ENCODE measurements at regions not wholly inside any gene's neighbourhood (a gene's known extent, or its start where the extent isn't known, plus 50 kb on each side); places are given as distances from the start of the nearest gene placed in this dataset.

GRCh38 chr3:174791161-174791560 is 68.0 kb upstream of the NAALADL2 start:
- TF ChIP-seq POLR2A (IDR thresholded peaks at IDR 0.05; ENCODE audit: low read depth, low read length) (no peak), POLR2AphosphoS5 (IDR thresholded peaks at IDR 0.05; ENCODE audit: low read length) (no peak), BRCA1 (IDR thresholded peaks at IDR 0.05; ENCODE audit: low read depth, low read length) (no peak), RAD21 (IDR thresholded peaks at IDR 0.05; ENCODE audit: insufficient read depth, low read depth, low read length) (no peak), REST (IDR thresholded peaks at IDR 0.05; ENCODE audit: low read depth, low read length) (no peak), NKRF (conservative IDR thresholded peaks at IDR 0.05) (no peak), FOXM1 (IDR thresholded peaks at IDR 0.05; ENCODE audit: low read depth, low read length) (no peak), KLF5 (IDR thresholded peaks at IDR 0.05; ENCODE audit: partially characterized antibody) (no peak), BCL3 (IDR thresholded peaks at IDR 0.05; ENCODE audit: borderline replicate concordance, insufficient read depth, low read depth, low read length, poor library complexity, severe bottlenecking) (no peak), RFX5 (IDR thresholded peaks at IDR 0.05; ENCODE audit: low read depth, low read length) (no peak)
- TF ChIP-seq, protein P1, sequence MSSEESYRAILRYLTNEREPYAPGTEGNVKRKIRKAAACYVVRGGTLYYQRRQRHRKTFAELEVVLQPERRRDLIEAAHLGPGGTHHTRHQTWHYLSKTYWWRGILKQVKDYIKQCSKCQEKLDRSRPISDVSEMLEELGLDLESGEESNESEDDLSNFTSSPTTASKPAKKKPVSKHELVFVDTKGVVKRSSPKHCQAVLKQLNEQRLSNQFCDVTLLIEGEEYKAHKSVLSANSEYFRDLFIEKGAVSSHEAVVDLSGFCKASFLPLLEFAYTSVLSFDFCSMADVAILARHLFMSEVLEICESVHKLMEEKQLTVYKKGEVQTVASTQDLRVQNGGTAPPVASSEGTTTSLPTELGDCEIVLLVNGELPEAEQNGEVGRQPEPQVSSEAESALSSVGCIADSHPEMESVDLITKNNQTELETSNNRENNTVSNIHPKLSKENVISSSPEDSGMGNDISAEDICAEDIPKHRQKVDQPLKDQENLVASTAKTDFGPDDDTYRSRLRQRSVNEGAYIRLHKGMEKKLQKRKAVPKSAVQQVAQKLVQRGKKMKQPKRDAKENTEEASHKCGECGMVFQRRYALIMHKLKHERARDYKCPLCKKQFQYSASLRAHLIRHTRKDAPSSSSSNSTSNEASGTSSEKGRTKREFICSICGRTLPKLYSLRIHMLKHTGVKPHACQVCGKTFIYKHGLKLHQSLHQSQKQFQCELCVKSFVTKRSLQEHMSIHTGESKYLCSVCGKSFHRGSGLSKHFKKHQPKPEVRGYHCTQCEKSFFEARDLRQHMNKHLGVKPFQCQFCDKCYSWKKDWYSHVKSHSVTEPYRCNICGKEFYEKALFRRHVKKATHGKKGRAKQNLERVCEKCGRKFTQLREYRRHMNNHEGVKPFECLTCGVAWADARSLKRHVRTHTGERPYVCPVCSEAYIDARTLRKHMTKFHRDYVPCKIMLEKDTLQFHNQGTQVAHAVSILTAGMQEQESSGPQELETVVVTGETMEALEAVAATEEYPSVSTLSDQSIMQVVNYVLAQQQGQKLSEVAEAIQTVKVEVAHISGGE (CRISPR knock-in tag; IDR thresholded peaks at IDR 0.05): no peak
- TF ChIP-seq, protein P2, sequence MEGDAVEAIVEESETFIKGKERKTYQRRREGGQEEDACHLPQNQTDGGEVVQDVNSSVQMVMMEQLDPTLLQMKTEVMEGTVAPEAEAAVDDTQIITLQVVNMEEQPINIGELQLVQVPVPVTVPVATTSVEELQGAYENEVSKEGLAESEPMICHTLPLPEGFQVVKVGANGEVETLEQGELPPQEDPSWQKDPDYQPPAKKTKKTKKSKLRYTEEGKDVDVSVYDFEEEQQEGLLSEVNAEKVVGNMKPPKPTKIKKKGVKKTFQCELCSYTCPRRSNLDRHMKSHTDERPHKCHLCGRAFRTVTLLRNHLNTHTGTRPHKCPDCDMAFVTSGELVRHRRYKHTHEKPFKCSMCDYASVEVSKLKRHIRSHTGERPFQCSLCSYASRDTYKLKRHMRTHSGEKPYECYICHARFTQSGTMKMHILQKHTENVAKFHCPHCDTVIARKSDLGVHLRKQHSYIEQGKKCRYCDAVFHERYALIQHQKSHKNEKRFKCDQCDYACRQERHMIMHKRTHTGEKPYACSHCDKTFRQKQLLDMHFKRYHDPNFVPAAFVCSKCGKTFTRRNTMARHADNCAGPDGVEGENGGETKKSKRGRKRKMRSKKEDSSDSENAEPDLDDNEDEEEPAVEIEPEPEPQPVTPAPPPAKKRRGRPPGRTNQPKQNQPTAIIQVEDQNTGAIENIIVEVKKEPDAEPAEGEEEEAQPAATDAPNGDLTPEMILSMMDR (IDR thresholded peaks at IDR 0.05 in 2 of 3, conservative IDR thresholded peaks at IDR 0.05 in 1 of 3; ENCODE audit: control insufficient read depth in 2 of 3, extremely low read depth in 1 of 3, insufficient read depth in 1 of 3, low read depth in 3 of 3, low read length in 3 of 3): no peak
